ENCODE measurements at regions not wholly inside any gene's neighbourhood (a gene's known extent, or its start where the extent isn't known, plus 50 kb on each side); places are given as distances from the start of the nearest gene placed in this dataset.

DNA sequence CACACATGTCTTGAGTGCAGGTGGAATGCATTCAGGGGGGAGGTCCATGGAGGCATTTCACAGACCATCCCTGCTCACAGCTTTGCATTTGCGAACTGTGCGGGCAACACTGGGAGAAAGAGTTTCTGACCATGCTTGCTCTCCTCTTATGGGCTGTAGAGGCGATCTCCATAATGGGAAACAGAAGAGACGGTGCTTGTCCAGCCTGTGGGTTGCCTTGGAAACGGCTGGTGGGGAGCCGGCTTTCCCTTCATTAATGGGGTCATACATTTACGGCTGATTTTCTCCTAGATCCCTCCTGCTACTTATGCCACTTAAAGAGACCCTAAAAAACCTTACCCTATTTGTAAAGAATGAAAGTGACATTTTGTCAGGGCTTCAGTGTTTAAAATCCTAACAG lies 147.4 kb downstream of the SOX11 start:
- TF ChIP-seq EZH2phosphoT487 (IDR thresholded peaks at IDR 0.05) (no peak), EZH2 (IDR thresholded peaks at IDR 0.05) (no peak)
- TF ChIP-seq, protein P1, sequence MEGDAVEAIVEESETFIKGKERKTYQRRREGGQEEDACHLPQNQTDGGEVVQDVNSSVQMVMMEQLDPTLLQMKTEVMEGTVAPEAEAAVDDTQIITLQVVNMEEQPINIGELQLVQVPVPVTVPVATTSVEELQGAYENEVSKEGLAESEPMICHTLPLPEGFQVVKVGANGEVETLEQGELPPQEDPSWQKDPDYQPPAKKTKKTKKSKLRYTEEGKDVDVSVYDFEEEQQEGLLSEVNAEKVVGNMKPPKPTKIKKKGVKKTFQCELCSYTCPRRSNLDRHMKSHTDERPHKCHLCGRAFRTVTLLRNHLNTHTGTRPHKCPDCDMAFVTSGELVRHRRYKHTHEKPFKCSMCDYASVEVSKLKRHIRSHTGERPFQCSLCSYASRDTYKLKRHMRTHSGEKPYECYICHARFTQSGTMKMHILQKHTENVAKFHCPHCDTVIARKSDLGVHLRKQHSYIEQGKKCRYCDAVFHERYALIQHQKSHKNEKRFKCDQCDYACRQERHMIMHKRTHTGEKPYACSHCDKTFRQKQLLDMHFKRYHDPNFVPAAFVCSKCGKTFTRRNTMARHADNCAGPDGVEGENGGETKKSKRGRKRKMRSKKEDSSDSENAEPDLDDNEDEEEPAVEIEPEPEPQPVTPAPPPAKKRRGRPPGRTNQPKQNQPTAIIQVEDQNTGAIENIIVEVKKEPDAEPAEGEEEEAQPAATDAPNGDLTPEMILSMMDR (IDR thresholded peaks at IDR 0.05) = no peak
- Histone ChIP-seq H3K27me3 (no peaks in the 10 kb centered on the region), H3F3A (ENCODE audit: low read depth) (no peaks in the 10 kb centered on the region), H2AFZ (replicated peaks) (peak overlapping the region; percentile 87), H3K9me3 (ENCODE audit: low read depth) (no peaks in the 10 kb centered on the region), H3K4me2 (peak overlapping the region; percentile 52), H3K9ac (no peak overlapping the region), H4K20me1 (ENCODE audit: low read depth) (no peaks in the 10 kb centered on the region), H3K4me3 (no peak overlapping the region), H3K27ac (no peak overlapping the region), H3K36me3 (no peaks in the 10 kb centered on the region), H3K4me1 (peaks cover 13% of the 10 kb centered on the region), H3K79me2 (ENCODE audit: low read depth) (no peaks in the 10 kb centered on the region)
- peaks cover 53% of the 10 kb centered on the region for H3K4me1 Mint-ChIP-seq
- H3K27me3 Mint-ChIP-seq (ENCODE audit: insufficient read depth, low read depth) = peaks cover 3% of the 10 kb centered on the region
- peak overlapping the region; percentile 98 for H3K27ac Mint-ChIP-seq
- H3K9me3 Mint-ChIP-seq = peaks cover 3% of the 10 kb centered on the region
- no peaks in the 10 kb centered on the region for H3K36me3 Mint-ChIP-seq
- H3K4me3 Mint-ChIP-seq = peak overlapping the region; percentile 63
- peak; percentile 58 for DNase-seq (ENCODE audit: low spot score)

DNA sequence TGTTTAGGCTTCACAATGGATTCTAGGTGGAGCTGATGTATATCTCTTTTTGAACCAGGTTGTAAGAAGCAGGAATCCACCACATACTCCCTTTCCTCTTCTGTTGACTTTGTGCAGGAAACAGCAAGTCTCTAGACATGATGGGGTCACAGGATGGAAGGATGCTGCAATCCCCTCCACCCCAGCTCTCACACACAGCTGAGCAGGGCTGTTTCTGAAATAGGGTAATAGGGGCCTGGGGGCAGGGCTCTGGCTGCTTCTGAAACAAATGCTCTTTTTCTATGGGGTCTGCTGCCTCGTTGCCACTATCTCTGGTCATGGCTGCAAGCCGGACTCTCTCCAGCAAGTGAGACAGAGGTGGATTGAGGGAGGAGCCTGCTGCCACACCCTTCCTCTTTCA lies 148.9 kb downstream of the SOX11 start:
- no peaks in the 10 kb centered on the region for H3K36me3 ChIP-seq
- no peaks in the 10 kb centered on the region for H3K9me3 ChIP-seq (ENCODE audit: low read depth)
- H3K4me2 ChIP-seq = no peak overlapping the region
- H3K79me2 ChIP-seq (ENCODE audit: low read depth) = no peaks in the 10 kb centered on the region
- peak overlapping the region; percentile 34 for H2AFZ ChIP-seq (replicated peaks)
- no peak for DNase-seq (ENCODE audit: low spot score)
- Mint-ChIP-seq H3K9me3 (peaks cover 3% of the 10 kb centered on the region), H3K4me3 (no peak overlapping the region), H3K36me3 (no peaks in the 10 kb centered on the region), H3K27me3 (ENCODE audit: insufficient read depth, low read depth) (peaks cover 3% of the 10 kb centered on the region), H3K27ac (peak overlapping the region; percentile 94), H3K4me1 (peaks cover 46% of the 10 kb centered on the region)
- no peaks in the 10 kb centered on the region for H4K20me1 ChIP-seq (ENCODE audit: low read depth)
- H3K27me3 ChIP-seq = no peaks in the 10 kb centered on the region
- H3F3A ChIP-seq (ENCODE audit: low read depth) = no peaks in the 10 kb centered on the region
- no peak overlapping the region for H3K4me3 ChIP-seq
- no peak overlapping the region for H3K27ac ChIP-seq
- H3K4me1 ChIP-seq = peaks cover 9% of the 10 kb centered on the region
- no peak overlapping the region for H3K9ac ChIP-seq
- TF ChIP-seq, protein P1 (IDR thresholded peaks at IDR 0.05) = no peak
- no peak for TF ChIP-seq EZH2phosphoT487 (IDR thresholded peaks at IDR 0.05)
- no peak for TF ChIP-seq EZH2 (IDR thresholded peaks at IDR 0.05)

DNA sequence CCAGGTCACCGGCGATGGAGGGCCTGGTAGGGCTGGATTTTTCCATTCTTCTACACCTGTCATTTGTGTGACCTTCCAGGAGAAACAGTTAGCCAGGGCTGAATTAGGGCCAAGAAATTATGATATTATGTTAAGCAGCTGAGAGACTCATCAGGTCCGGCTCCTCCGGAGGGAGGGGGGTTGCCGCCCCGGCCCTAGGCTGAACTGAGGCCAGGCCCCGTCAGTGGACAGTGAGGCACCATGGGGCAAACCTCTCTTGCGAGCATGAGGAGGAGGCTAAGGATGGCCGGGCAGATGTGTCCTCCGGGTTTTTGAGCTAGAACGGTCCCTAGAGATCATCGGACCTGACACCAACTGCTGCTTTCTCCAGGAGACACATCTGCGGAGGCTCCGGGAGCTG lies 150.1 kb downstream of the SOX11 start:
- DNase-seq (ENCODE audit: low spot score) = no peak
- H3K79me2 ChIP-seq (ENCODE audit: low read depth) = no peaks in the 10 kb centered on the region
- peaks cover 9% of the 10 kb centered on the region for H3K4me1 ChIP-seq
- Mint-ChIP-seq H3K9me3 (peaks cover 3% of the 10 kb centered on the region), H3K27me3 (ENCODE audit: insufficient read depth, low read depth) (peaks cover 6% of the 10 kb centered on the region), H3K4me1 (peaks cover 47% of the 10 kb centered on the region), H3K4me3 (peak overlapping the region; percentile 41), H3K36me3 (peaks cover 3% of the 10 kb centered on the region), H3K27ac (peak overlapping the region; percentile 73)
- no peak overlapping the region for H2AFZ ChIP-seq (replicated peaks)
- H3K27ac ChIP-seq = no peak overlapping the region
- H4K20me1 ChIP-seq (ENCODE audit: low read depth) = no peaks in the 10 kb centered on the region
- no peak for TF ChIP-seq EZH2 (IDR thresholded peaks at IDR 0.05)
- TF ChIP-seq, protein P1 (IDR thresholded peaks at IDR 0.05) = no peak
- TF ChIP-seq EZH2phosphoT487 (IDR thresholded peaks at IDR 0.05) = no peak
- H3K4me3 ChIP-seq = no peak overlapping the region
- no peaks in the 10 kb centered on the region for H3K9me3 ChIP-seq (ENCODE audit: low read depth)
- H3K27me3 ChIP-seq = no peaks in the 10 kb centered on the region
- H3K9ac ChIP-seq = no peak overlapping the region
- H3K4me2 ChIP-seq = no peak overlapping the region
- no peaks in the 10 kb centered on the region for H3K36me3 ChIP-seq
- no peaks in the 10 kb centered on the region for H3F3A ChIP-seq (ENCODE audit: low read depth)

Data from neural progenitor cell (in vitro differentiated cells).